ENCODE measurements at regions not wholly inside any gene's neighbourhood (a gene's known extent, or its start where the extent isn't known, plus 50 kb on each side); places are given as distances from the start of the nearest gene placed in this dataset.
A peak's percentile ranks its signal among the peaks of the same experiment; 100 is the strongest.

- no peak for DNase-seq
Observed at GRCh38 chrX:10021461-10022272, 54.5 kb downstream of the CLDN34 start.

- DNase-seq = no peak
Observed at GRCh38 chrX:10022273-10022541, 55.0 kb downstream of the CLDN34 start.

GRCh38 chrX:10022580-10023245, 55.6 kb downstream of the CLDN34 start:
- no peak for DNase-seq

- DNase-seq = no peak
Observed at GRCh38 chrX:10023821-10024220, 56.7 kb downstream of the CLDN34 start.

- no peak for DNase-seq
Observed at GRCh38 chrX:10025742-10026493, 58.8 kb downstream of the CLDN34 start.

- no peak for DNase-seq
Observed at GRCh38 chrX:10028283-10029104, 61.3 kb downstream of the CLDN34 start.

GRCh38 chrX:10030570-10030969, 63.4 kb downstream of the CLDN34 start:
- peak; percentile 14 for DNase-seq

- no peak for DNase-seq
Observed at GRCh38 chrX:10031746-10032145, 64.6 kb downstream of the CLDN34 start.

- DNase-seq = no peak
Observed at GRCh38 chrX:10032147-10032546, 65.0 kb downstream of the CLDN34 start.

- no peak for DNase-seq
Observed at GRCh38 chrX:10033375-10034007, 66.3 kb downstream of the CLDN34 start.

GRCh38 chrX:10034740-10035260, 67.6 kb downstream of the CLDN34 start:
- DNase-seq = no peak

GRCh38 chrX:10038585-10038984, 71.4 kb downstream of the CLDN34 start:
- DNase-seq = no peak

GRCh38 chrX:10039821-10040793, 72.9 kb downstream of the CLDN34 start:
- DNase-seq = no peak

- no peak for DNase-seq
Observed at GRCh38 chrX:10040961-10041360, 73.8 kb downstream of the CLDN34 start.

GRCh38 chrX:10041383-10041782, 74.2 kb downstream of the CLDN34 start:
- no peak for DNase-seq

GRCh38 chrX:10042055-10042454, 74.9 kb downstream of the CLDN34 start:
- DNase-seq = no peak

GRCh38 chrX:10043386-10043785, 76.2 kb downstream of the CLDN34 start:
- DNase-seq = no peak

- no peak for DNase-seq
Observed at GRCh38 chrX:10044021-10044420, 76.9 kb downstream of the CLDN34 start.

- DNase-seq = no peak
Observed at GRCh38 chrX:10045327-10046000, 78.3 kb downstream of the CLDN34 start.

GRCh38 chrX:10047133-10047532, 80.0 kb downstream of the CLDN34 start:
- no peak for DNase-seq

GRCh38 chrX:10047631-10048030, 80.5 kb downstream of the CLDN34 start:
- no peak for DNase-seq
